GM12874 (cell line): ENCODE measurements at regions not wholly inside any gene's neighbourhood (a gene's known extent, or its start where the extent isn't known, plus 50 kb on each side); places are given as distances from the start of the nearest gene placed in this dataset.

Source experiments
- CTCF ChIP-seq: IDR thresholded peaks from 2 replicates; pipeline ENCODE4 v1.5.1; 2011; ENCODE audit warnings: low read depth, mild to moderate bottlenecking, control low read depth, low read length, moderate library complexity; ENCODE audit not compliant: insufficient read depth

GRCh38 chr6:21710216-21710615, 116.7 kb downstream of the SOX4 start:
- TF ChIP-seq CTCF = no peak

- no peak for TF ChIP-seq CTCF
These were observed 117.5 kb downstream of the SOX4 start for GRCh38 chr6:21710908-21711627.

- no peak for TF ChIP-seq CTCF
These were observed 118.7 kb downstream of the SOX4 start for GRCh38 chr6:21712213-21712612.

GRCh38 chr6:21713481-21713880, 119.9 kb downstream of the SOX4 start:
- no peak for TF ChIP-seq CTCF

GRCh38 chr6:21715180-21715579, 121.6 kb downstream of the SOX4 start:
- no peak for TF ChIP-seq CTCF

GRCh38 chr6:21722510-21722909, 129.0 kb downstream of the SOX4 start:
- TF ChIP-seq CTCF = no peak

GRCh38 chr6:21726676-21727075, 133.1 kb downstream of the SOX4 start:
- no peak for TF ChIP-seq CTCF
